Fibroblast of the conjunctiva (primary cell): ENCODE measurements at regions not wholly inside any gene's neighbourhood (a gene's known extent, or its start where the extent isn't known, plus 50 kb on each side); places are given as distances from the start of the nearest gene placed in this dataset.
"Not testable (repeated sequence)": the region's sequence is repeated elsewhere in the genome, so short reads cannot be mapped to it uniquely, and the experiment has no call there.

Experiments used
- DNase-seq: peaks from one replicate; pipeline ENCODE4 v3.0.0-alpha.2; 2010; ENCODE audit warnings: low read depth

DNA sequence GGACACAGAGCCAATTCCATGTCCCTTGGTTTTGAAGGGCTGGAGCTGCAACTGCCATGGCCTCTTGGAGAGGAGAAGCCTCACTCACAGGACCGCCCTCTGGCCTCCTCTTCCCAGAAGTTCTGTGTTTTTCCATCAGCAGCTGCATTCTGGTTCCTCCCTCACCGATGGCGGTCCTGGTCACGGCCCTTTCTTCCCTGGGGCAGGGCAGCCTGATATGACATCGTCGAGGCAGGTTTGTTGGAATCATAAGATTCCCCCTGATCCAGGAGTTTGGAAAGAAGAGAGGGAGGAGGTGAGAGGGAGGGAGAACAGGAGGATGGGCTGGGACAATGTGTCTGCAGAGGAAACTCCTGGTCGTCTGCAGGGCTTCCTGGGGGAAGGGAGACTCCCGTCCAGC lies 82.7 kb upstream of the PDZD8 start:
- no peak for DNase-seq

DNA sequence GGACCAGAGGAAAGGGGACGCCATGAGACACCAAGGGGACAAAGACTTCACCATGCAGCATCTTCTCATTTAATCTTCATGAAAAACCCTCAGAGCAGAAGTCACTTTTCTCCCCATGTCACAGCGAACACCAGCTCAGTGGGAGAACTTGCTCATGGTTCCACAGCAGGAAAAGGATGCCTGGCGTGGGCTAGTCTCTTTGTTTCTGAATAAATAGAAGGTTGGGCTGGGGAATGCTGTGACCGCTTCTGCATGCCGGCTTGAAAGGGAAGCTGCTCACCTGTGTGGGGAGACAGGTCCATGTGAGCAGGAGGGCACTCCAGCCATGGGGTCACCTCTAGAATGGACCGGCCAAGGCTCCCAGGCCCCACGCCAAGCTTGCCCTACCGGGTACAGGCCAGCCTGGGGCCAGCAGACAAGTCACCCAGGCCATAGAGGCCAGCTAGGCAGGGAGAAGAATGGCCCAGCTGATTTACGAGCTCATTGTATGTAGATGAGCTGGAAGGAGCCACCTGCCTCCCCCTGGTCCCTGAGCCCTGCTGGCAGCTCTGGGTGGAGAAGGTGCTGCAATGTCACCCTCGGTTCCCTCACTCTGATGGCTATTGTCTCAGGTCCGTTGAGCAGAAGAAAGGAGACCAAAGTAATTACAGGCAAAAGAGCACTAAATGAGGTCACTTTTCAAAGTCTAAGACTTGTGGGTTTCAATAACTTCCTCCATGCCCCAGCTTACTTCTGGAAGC lies 82.0 kb upstream of the PDZD8 start:
- DNase-seq: no peak

DNA sequence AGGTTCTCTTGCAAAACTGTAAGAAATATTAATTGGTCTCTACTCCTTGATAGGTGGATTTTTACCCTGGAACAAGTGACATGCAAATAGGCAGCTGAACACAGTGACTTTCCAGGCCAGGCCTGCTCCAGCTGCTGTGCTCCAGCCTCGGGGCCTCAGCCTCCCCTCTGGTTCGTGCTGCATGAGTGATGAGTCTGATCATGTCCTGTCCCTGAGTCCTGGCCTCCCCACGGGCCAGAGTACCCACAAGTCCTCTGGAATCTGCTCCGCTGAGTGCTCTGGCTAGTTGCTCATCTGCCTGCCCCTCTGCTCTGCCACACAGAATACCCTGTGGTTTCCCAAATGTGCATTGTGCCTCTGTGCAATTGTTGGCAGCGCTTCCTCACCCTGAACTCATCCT lies 80.1 kb upstream of the PDZD8 start:
- DNase-seq: no peak

DNA sequence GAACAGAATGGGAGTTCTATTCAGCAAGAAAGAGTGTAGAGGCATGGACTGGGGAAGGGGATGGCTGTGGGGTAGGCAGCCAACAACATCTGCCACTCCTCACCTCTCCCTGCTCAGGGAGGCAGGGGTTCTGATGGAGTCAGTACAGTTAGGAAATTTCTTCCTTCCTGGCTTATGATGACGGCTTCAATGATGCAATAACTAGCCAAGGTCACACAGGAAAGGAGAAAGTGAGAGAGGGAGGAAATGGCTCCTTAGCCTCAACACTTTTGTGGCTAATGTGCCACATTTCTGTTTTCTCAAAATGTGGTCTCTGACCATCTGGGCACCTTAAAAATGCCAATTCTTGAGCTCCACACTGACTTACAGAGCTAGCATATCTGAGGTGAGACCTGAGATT lies 79.3 kb upstream of the PDZD8 start:
- DNase-seq: no peak

DNA sequence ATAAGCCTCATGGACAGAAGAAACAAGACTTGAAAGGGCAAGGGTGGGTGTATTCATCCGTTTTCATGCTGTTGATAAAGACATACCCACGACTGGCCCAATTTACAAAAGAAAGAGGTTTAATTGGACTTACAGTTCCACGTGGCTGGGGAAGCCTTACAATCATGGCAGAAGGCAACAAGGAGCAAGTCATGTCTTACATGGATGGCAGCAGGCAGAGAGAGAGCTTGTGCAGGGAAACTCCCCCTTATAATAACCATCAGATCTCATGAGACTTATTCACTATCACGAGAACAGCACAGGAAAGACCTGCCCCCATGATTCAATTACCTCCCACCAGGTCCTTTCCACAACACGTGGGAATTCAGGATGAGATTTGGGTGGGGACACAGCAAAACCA lies 78.2 kb upstream of the PDZD8 start:
- DNase-seq: not testable (repeated sequence)

DNA sequence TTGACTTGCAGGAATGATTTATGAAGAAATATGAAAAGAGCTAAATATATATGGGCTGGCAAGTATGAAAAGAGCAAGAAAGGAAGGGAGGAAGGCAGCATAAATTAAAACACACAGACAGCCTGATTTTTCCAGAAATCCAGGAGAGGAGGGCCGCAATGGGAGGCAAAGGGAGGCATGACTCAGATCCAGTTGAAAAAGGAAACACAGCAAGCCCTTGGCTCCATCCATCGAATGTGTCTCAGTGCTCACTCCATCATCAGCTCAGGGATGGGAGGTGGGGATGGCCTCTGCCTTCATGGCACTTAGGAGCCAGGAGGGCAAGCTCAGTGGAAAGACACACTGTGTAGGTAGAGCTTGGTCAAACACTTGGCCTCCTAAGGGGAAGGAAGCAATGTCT lies 75.7 kb upstream of the PDZD8 start:
- no peak for DNase-seq

DNA sequence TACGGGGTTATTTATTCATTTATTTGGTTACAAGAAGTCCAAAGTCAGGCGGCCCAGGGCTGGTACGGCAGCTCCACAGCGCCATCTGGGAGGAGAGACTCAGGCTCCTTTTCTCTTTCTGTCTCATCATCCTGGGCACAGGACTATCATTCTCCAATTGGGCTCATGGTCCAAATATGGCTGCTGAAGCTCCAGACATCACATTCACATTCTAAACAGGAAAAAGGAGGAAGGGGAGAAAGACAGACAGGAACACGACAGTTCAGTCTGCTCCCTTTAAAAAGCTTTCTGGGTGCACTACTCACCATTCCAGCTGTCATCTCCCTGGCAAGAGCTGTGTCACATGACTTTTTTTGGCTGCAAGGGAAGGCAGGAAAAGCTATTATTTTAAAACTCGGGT lies 74.4 kb upstream of the PDZD8 start:
- DNase-seq: no peak

DNA sequence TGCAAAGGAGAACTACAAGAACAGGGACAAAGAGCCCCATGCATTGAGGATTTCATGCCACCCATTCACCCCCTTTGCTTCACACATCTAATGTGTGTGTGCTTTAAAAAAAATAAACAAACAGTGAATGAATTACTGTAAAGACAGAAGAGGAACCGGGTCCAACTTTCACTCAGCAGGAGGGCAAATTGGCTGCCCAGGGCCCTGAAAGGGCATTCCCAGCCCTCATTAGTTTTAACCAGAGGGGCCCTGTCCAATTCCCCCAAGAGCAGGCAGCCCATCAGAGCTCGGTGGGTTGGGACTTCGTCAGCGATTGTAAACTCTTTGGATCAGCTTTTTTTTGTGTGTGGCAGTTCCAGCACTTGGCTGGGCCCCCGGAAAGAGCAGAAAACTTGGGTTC lies 73.6 kb upstream of the PDZD8 start:
- DNase-seq: no peak

DNA sequence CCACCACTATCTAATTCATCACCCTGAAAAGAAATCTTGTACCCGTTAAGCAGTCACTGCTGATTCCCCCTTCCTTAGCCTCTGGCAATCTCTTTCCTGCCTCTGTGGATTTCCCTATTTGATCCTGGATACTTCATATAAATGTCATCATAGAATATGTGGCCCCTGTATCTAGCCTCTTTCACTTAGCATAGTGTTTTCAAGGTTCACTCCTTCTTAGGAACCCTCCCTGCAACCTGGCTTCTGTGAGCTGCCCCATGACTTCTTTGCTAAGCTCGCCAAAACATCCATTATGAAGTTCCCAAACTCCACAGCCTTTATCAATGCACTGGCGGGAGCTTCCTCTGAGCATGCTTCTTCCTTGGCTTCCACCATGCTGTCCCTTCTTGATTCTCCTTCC lies 70.8 kb upstream of the PDZD8 start:
- no peak for DNase-seq

DNA sequence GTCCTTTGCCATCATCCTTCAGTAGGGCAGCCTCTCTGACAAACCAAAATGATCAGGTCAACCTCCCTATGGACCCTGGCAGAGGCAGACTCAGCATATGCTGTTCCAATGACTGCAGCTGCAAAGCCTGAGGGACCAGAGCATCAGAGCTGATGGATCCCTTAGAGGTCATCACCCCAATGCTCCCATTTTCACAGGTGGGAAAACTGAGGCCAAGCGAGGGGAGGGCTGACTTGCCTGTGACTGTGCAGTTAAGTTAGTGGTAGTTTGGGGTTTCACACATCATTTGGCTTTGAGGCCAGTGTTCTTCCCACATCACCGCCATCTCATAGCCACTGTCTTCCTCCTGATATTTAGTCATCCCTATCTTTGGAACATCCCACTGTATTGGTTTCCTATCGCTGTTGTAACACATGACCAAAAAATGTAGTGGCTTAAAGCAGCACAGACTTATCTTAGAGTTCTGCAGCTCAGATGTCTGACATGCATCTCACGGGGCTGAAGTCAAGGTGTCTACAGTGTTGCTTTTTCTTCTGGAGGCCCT lies 69.3 kb upstream of the PDZD8 start:
- DNase-seq: no peak

DNA sequence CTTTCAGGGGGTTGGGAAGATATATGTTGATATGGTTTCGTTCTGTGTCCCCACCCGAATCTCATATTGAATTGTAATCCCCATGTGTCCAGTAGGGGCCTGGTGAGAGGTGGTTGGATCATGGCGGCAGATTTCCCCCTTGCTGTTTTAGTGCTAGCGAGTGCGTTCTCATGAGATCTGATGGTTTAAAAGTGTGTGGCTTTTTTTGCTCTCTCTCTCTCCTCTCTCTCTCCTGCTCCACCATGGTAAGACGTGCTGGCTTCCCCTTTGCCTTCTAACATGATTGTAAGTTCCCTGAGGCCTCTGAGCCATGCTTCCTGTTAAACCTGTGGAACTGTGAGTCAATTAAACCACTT lies 68.4 kb upstream of the PDZD8 start:
- no peak for DNase-seq

DNA sequence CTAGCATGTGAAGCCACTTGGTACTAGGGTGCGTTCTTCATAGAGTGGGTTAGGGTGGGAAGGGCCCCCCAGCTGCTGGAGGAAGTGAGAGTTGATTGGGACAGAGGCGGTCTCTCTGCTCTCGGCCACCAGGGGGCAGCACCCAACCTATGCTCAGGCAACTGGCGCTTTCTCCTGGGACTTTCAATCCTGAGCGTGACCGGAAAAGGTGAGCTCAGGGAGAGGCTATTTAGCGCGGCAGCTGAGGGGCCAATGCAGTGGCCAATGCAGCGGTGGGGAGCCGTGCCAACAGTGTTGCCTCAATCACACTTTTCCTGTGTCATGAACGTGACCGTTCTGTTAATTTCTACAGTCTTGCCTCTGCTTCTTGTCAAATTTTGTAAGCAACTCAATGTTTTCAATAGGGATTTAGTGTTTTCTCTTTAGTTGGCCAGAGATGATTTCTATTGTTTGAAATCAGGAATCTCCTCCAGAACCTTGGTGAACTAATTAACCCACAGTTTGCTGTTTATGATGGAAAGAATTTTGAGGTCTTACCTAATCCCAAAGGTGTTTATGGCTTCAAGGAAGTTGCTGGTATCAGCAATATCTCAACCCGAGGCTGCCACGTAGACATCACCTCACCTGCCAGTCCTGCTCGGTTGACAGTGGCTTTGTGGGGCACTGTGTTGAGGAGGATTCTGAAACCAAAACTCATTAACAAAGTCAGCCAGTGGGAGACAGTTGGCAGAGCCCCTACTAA lies 67.9 kb upstream of the PDZD8 start:
- peak; percentile 41 for DNase-seq

DNA sequence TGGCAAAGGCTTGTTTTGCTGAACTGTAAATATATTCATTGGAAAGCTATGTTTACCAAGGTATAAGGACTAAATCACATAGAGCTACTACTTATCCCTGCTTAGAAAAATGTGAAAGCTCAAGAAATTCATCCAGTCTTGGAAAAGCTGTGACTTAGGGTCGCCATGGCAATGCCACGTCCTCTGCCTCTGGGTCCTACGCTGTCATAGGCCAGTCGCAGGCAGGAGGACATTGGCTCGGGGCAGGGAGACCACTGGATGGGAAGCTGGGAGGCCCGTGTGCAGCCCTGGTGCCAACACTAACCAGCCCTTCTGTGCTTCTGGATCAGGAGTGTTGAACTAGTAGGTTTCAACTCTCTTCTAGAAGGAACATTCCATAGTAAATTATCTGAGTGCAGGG lies 67.3 kb upstream of the PDZD8 start:
- no peak for DNase-seq

DNA sequence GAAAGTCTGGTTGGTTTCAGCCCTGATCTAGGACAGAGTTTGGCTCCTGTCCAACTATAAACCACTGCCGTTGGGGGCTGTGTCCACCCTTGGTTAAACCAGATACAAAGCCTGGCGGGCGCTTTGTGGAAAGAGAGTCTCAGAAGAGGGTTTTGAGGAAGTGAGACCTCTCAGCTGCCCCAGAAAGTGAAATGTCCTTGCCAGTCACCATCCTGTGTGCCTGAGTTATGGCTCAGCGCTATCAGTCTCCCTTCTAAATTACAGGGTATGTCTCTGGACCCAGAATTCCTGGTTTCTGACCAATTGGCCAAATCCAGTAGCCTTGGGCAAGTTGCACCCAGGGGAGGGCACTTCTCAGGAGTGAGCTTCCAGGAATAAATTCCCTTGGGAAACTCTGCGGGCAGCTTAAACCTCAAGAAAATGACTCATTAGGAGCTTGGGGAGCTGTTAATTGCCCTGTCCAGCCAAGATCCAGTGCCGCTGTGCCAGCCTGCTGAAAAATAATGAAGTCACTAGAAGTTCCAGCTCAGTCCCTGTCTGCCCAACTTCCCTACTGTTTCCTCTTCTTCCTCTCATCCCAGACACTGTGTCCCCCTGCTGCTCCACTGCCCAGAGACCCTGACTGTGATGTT lies 66.7 kb upstream of the PDZD8 start:
- no peak for DNase-seq

DNA sequence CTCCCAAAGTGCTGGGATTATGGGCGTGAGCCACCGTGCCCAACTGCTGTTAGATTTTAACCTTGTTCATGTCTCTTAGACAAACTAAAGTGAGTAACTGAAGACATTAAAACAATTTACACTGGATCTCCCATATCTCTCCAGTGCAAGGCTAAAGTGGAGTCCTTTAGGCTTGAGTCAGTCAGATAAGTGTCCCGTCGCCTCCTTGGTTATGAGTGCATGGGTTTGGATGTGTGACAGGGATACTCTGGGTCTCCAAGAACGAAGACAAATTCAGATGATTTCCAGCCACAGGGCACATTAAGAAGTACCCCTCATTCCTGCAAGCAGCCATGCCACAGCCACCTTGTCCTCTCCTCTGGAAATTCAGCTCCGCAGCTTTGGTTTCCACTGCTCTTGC lies 66.1 kb upstream of the PDZD8 start:
- no peak for DNase-seq

DNA sequence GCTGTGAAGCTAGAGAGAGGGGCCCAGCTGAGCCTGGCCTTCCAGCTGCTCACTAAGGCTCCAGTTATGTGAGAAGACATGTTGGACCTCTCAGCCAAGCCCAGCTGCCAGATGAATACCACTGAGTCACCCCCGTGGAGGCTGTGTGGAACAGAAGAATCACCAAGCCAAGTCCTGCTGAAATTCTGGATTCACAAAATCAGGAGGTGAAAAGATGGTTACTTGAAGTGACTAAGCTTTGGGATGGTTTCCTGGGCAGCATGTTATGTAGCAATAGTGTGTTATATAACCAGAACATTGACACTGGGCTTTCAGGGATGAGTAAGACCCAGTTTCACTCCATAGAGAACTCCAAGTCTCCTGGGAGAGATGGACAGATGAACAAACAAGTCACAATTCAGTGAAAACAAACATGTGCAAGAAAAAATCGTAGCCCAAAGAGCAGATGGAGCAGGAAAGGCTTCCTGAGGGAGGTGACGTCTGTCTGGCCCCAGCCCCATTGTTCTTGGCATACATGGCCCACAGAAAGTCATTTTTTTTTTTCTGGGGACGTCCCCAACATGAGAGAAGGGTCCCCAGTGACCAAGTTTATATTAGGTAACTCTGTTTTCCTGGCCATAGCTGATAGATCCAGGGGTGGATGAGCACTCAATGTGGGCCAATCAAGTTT lies 64.1 kb upstream of the PDZD8 start:
- DNase-seq: peak; percentile 33

DNA sequence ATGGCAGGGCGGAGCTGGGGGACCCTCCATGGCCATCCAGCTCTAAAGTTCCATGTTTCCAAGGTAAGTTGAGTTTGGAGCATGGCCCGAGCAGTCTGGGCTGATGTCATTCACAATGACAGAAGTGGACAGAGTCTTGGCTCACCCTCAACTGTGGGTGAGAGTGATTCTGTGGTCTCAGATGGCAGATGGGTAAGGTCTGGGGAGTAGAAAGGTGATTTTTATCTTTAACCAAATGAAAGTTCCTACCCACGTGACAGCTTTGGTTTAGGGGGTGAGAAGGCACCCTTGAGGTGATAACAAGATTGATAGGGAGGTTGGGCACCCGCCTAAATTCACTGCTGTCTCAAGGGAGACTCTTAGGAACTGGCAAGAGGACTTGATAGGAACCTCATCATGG lies 57.6 kb upstream of the PDZD8 start:
- DNase-seq: no peak

DNA sequence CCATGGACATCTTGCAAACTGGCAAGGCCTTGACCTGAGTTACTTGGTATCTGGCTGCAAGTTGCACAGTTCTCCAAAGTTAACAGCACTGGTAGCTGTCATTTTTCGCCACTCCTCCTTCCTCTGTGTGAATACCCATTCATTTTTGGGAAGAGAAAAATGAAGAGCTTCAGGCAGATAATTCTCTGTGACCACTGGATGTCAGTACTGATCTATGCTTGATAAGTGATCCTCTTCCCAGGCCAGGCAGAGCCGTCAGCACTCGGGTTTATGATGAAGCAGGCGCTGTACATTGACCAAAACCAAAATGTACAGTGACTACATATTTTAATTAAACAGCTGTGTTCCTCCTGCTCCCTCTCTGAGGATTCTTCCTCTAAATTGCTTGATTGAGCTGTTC lies 55.9 kb upstream of the PDZD8 start:
- peak; percentile 1 for DNase-seq

DNA sequence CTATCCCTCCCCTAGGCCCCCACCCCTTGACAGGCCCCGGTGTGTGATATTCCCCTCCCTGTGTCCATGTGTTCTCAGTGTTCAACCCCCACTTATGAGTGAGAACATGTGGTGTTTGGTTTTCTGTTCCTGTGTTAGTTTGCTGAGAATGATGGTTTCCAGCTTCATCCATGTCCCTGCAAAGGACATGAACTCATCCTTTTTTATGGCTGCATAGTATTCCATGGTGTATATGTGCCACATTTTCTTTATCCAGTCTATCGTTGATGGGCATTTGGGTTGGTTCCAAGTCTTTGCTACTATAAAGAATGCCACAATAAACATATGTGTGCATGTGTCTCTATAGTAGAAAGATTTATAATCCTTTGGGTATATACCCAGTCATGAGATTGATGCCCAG lies 55.3 kb upstream of the PDZD8 start:
- DNase-seq: not testable (repeated sequence)

DNA sequence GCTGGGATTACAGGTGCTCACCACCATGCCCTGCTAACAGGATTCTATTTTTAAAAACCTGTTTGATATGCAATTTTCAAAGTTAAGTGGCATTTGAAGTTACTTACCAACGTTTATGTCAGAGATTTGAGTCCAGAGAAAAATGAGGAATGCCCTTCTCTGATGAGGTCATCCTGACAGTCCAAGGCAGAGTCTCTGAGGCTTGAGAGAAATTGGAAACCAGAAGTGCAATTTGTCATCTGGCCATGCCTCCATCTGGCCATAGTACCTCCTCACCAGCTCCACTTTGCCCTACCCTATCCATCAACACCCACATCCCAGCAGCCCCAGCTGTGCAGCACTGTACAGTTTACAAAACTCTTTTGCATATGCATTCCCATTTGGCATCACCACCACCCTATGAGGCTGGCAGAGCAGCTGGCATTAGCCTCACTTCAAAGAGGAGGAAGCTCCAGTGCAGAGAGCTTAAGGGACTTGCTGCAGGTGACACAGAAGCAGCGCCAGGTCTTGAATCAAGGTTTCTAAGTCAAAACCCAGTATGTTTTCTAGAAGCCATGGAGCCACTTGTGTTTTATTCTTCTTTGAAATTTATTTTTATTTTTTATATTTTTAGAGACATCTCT lies 54.5 kb upstream of the PDZD8 start:
- DNase-seq: no peak

DNA sequence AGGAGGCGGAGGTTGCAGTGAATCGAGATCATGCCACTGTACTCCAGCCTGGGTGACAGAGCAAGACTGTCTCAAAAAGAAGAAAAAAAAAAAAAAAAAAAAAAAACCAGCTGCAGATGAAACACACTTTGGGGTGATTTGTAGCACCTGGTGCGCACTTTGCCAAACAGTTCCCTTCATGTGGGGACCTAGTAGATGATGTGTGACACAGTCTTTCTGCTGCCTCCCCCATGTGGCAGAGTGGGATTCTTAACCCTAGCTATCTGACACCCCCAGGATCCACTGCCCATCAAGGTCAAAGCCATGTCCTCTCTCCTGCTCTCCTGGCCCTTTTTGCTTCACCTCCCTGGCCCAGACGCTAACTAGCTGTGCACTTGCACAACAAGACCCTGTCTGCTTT lies 52.1 kb upstream of the PDZD8 start:
- no peak for DNase-seq

DNA sequence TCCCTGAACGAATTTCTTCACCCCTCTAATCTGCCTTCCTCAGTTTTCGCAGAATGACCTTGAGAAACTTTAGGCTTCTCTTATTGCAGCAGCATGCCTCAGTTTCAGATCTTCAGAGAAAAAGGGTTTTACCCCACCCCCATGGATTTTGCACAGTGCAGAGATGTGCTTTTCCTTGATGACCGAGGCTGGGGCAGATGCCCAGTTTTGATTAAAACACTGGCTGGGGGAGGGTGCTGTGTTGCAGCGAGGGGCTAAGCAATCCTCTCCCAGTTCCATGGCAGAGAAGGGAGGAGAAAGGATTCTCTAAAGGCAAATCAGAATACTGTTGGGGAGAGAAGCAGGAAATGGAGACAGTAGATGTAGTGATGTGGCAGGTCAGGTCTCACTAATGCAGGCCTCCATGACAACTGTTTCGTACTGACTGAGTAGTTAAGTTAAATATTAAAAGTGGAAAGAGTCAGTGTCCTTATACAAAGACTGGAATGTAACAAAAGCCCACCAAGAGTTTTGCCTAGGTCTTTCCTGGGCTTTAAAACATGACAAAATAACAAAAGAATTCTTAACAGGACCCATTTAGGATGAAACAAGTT lies 50.8 kb upstream of the PDZD8 start:
- DNase-seq: no peak
